GM19099 (cell line): ENCODE measurements at regions not wholly inside any gene's neighbourhood (a gene's known extent, or its start where the extent isn't known, plus 50 kb on each side); places are given as distances from the start of the nearest gene placed in this dataset.

Source experiments
- POLR2A ChIP-seq: IDR thresholded peaks from 3 replicates; pipeline ENCODE4 v1.6.1; 2011; ENCODE audit warnings: low read depth; ENCODE audit not compliant: insufficient read length; ENCODE audit errors: extremely low read depth

DNA sequence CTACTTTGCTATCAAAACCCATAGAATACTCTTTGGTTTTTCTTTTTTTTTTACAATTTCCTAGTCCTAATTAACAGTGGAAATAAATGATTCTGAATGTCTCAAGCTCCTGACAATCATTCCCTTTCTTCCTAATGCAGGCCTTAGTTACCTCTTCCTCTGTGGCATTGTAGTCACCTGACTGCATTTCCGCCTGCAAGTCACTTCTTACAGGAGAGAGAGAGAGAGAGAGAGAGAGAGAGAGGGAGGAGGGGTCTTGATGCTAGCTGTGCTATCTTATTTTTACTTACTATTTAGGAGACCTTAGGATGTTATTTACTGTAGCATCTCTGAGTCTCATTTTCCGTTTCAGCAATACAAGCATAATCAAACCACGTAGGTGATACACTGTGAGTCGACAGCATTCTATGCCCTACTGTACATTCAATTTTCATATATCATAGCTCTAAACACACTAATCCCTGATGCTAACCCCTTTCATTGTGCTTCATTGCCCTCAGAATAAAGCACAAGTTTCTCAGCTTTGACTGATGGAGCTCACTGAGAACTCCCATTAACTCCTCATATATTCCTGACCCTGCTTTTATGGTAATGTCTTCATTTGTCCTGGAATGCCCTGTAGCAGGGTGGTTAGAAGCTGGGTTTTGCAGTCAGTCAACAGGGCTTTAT, 1237.3 kb downstream of the XPNPEP1 start:
- no peak for TF ChIP-seq POLR2A

DNA sequence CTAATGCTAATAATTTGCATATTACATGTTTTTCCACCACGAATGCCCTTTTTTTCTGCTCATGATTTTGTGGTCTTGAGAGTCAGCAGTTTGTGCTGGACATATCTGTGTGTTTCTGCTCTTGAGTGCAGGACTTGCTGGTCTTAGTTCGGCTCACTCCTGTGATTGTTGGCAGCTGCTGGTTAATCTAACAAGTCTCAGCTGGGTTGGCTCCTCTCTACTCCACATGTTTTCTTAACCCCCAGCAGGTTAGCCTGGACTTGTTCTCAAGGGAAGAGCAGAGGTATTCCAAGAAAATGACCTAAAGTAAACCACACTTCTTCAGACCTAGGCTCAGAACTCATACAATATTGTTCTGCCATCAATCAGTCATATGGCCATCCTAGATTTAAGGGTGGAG, 1238.9 kb downstream of the XPNPEP1 start:
- no peak for TF ChIP-seq POLR2A

DNA sequence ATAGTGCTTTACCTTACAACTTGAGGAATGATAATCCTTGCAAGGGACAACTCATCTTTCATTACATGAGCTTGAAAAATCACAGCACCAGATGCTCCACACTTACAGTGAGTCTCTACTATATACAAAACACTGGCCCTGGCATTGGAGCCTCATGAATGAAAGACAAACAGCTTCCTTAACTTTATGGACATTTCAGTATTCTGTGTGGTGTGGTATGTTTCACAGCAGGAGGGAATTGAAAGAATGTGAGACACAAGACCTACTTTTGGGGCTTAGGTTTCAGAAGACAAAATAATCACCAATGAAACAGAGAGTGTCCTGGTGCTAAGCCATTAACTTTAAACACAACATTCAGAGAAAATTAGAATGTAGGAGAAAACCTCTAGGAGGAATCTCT, 1249.6 kb downstream of the XPNPEP1 start:
- TF ChIP-seq POLR2A: no peak

DNA sequence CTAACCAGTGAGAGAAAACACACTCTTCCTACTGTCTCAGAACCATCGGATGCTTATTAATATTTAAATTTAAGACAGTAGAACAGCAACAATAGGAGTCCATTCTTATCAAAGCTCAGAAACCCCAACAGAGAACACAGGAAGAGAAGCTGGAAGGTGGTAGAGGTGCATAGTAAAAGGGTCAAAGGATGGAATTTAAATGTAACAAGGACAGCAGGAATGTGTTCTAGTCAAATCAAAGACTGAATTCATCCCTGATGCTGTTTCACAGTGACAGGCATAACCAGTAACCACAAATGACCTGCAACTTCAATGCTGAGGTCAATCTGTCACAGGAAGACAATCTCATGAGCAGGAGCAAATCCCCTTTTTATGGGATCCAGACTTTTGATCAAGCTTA, 1259.7 kb downstream of the XPNPEP1 start:
- no peak for TF ChIP-seq POLR2A

DNA sequence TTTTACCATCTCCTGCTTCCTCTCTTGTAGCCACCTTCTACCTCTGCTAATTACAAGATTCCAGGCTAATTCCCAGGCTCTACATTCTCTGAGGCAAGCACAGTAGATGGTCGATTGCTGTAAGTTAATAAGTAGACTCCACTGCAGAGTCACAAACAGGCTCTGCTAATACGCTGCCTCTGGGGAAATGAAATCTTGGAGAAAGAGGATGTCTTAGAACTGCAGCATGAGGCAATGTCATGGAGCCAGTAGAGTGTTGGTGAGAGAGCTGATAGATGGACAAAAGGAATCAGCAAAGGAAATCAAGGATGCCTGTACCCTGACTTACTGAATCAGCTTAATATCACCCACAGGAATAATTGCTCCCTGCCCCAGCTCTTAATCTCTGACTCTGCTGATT, 1260.3 kb downstream of the XPNPEP1 start:
- TF ChIP-seq POLR2A: no peak

DNA sequence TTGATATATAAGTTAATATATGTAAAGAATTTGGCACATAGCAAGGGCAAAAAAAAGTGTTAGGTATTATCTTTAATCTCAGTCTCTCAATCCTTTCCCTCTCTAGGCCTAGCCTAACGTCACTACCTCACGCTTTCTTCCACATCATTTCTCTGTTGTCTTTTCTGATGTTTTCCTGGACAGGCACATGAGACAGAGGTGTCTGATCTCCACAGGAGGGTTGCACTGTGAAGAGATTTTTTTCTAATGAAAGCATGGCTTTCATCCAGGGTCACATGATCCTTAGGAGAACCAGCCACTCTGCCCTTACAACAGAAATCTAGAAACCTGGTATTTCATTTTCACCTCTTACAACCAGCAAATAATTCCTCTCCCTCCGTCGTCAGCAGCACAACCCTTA, 1268.3 kb downstream of the XPNPEP1 start:
- no peak for TF ChIP-seq POLR2A

DNA sequence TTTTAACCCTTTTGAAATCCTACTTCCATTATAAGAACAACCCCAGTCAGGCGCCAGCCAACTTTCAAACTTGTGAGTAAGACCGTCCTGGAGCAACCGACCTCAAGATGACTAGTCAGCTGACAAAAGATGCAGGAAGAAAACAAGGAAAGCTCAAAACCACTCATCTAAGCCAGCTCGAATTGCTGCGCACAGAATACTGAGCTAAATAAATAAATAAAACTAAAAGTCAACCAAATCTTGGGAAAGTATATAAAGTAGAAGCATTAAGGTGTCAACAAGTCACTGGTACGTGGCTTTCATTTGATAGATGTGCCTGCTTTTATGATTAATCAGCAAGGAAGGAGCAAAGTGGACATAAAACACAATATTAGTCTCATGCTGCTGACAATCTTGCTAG, 1269.8 kb downstream of the XPNPEP1 start:
- no peak for TF ChIP-seq POLR2A

DNA sequence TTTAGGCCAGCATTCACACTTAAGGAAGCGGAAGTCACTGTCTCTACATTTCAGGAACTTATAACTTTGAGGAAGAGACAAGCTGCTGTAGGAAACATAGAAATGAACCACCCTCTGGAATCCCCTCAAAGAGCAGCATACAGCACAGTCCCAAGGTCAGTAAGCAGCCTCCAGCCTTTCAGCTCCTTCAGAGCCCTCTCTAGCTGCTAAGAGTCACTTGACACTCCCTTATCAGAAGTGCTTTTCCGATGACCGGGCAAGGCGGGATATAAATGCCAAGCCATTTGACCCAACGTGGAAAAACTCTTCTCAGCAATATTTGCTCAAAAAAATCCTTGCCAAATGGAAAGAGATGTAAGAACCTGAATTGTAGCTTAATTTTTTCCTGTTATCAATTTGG, 1284.3 kb downstream of the XPNPEP1 start:
- TF ChIP-seq POLR2A: no peak

DNA sequence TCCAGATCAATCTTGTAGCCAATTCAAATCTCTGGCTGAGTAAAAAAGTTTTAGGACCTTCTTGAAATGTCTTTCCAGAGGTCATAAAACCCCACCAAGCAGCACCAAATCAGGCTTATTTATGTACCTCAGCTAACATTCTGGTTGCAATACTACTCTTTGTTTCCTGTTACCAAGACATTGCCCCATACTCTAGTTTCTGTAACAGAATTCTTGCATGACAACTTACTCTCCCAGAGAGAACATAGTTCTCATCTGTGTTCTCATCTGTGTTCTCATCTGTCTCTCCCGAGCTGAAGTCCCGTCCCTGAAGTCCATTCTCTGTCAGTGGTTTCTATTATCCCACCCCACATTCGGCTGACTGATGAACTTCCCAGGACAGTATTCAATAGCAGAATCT, 1285.1 kb downstream of the XPNPEP1 start:
- TF ChIP-seq POLR2A: no peak

DNA sequence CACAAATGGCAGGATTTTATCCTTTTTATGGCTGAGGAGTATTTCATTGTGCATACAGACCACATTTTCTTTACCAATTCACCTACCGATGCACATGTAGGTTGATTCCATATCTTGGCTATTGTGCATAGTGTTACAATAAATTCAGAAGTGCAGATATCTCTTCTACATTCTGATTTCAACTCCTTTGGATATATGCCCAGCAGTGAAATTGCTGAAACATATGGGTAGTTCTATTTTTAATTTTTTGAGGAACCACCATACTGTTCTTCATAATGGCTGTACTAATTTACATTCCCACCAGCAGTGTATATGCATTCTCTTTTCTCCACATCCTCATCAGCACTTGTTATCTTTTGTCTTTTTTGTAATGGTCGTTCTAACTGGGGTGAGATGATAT, 1290.3 kb downstream of the XPNPEP1 start:
- TF ChIP-seq POLR2A: no peak

DNA sequence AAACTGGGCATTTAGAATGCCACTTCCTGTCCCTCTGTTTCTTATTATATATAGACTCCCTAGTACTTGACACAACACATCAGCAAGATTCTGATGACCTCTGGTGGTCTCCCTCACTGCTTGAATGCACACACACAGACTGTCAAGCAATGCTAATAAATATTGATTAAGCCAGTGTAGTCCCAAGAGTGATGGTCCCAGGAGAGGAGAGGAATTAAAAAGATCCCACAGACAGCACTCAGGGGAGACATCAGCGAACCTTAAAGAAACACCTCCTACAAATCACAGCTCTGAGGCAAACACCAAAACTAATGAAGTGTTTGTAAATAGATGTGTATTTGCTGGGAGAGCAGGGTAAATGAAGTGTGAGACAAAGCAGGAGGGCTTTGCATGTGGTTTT, 1291.2 kb downstream of the XPNPEP1 start:
- no peak for TF ChIP-seq POLR2A

DNA sequence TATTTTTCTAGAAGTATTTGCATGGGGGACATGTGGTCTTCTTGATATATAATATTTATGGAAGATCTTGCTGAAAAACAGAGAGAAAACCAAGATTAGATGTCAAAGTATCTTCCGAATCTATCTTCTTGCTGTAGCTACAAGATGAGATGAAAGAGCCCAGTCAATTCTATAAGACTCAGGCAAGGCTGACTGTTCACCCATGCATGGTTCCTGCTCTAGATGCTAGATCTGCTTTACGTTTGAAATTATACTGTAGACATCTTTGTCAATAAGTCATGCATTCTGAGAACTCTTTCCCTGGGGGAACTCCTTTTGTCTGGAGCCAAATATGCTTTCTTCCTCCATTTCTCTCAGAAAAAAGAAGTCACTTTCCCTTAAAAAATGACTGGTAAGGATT, 1292.0 kb downstream of the XPNPEP1 start:
- no peak for TF ChIP-seq POLR2A

DNA sequence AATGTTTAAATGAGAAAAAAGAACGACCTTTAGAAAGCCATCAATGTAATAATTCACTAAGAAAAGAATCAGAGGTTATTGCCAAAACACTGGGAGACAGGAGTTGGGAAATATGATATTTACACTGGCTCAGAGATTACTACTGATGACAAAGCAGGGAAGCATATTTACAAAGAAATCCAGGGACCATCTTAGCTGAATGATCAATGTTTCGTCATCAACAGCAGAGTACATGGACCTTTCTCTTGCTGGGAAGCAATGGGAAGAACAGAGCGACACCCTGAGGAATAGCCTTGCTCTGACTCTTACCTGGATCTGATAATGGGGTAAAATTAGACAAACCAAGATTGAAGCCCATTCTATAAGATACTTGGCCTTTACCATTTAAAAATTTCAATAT, 1293.5 kb downstream of the XPNPEP1 start:
- no peak for TF ChIP-seq POLR2A

DNA sequence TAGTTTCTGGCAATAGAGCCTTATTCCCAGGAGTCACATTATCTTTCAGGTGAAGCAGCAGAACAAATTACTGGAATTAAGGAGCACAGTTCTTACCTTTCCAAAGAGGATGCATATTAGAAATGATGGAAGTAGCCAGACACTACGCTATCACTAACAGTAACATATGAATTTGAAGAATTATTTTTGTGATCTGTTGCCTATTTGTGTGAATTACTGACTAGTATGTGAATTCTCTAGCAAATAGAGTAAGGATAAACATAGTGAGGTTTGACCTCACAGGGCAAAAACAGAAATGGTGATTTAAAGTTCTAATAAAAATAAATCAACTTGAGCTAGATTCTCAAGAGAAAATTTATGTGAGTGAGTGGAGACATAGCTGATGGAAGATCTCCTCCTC, 1299.3 kb downstream of the XPNPEP1 start:
- TF ChIP-seq POLR2A: no peak

DNA sequence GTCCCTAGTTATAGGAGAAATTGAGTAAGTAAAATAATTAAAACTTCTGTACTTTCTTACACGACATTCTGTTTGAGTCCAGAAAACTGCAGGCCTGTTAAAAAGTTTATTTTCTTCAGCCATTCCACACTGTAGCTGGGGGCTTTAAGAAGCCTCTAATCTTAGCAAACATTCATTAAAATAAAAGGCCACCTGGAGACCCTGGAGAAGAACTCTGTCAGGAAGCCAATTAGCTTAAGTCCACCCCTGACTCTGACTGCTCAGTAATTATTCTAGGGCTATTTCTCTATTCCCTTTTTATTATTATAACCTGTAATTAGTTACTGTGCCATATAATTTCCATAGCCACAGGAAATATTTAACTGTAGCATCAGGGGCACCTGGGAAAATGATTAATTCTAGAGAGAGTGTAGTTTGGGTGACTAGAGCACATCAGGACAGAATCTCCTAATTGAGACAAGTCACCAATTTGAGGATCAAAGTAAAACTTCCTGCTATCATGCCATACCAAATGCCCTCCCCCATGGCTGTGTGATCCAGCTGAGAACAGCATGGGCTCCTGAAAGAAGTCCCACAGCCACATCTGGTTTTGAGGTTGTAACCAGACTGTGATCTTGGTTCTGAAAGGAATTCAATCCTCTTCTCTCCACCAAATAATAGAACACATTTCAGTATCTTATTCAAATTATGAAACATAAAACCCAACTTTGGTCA, 1302.3 kb downstream of the XPNPEP1 start:
- no peak for TF ChIP-seq POLR2A

DNA sequence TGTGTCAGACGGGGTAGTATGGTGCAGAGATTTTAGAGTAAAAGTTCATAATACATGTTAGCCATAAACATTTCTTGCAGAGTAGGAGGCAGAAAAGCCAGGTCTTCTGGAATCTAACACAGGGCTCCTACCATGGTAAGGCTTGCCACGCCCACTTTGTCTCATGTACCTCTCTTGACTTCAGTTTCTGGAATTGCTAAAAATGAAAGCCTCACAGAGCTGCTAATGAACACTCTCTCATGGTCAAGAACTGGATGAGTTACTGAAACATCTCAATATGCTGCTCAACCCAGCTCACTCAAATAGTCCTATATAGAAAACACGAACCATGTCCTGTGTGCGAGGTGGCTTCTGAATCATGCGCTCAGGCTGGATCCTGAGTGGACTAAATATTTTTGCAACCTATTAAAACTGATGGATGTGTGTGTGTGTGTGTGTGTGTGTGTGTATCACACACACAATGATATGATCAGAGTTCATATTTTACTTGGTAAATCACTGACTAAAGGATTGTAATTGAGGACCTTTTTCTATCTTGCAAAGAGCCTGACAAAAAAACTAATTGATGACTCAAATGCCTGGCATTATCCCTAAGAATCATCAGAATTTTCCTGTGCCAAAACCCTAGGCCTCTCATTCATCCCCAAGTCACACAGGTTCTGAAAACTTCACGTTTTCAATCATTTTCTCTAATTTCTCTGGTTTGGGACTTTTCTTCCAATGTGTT, 1306.6 kb downstream of the XPNPEP1 start:
- no peak for TF ChIP-seq POLR2A
